HG03520 (cell line): ENCODE measurements at regions not wholly inside any gene's neighbourhood (a gene's known extent, or its start where the extent isn't known, plus 50 kb on each side); places are given as distances from the start of the nearest gene placed in this dataset.
"Not testable (repeated sequence)": the region's sequence is repeated elsewhere in the genome, so short reads cannot be mapped to it uniquely, and the experiment has no call there.

ENCODE experiments used
- ATAC-seq: cut with Tn5 transposase; IDR thresholded peaks from one replicate; pipeline ENCODE4 v1.9.1; 2021; ENCODE audit warnings: mild to moderate bottlenecking, moderate library complexity; ENCODE audit not compliant: unreplicated experiment

- ATAC-seq = no peak
Observed at GRCh38 chr6:16832043-16832567, 70.8 kb upstream of the ATXN1 start.

DNA sequence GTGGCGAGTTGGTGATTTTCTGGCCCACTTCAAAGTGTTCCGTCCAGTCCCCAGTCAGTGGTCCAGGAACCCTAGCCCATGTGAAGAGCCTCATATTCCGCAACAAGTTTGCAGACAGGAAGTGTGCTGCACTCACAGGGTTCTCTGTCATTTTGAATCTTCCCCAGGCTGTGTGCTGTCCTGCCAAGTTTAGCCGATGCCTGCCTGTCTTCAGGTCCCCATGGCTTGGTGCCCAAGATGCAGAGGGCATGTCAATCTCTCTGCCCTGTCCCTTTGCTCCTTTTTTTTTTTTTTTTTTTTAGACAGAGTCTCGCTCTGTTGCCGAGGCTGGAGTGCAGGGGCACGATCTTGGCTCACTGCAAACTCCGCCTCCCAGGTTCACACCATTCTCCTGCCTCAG, 69.9 kb upstream of the ATXN1 start:
- ATAC-seq = no peak

- ATAC-seq = no peak
Observed at GRCh38 chr6:16828058-16828457, 66.8 kb upstream of the ATXN1 start.

DNA sequence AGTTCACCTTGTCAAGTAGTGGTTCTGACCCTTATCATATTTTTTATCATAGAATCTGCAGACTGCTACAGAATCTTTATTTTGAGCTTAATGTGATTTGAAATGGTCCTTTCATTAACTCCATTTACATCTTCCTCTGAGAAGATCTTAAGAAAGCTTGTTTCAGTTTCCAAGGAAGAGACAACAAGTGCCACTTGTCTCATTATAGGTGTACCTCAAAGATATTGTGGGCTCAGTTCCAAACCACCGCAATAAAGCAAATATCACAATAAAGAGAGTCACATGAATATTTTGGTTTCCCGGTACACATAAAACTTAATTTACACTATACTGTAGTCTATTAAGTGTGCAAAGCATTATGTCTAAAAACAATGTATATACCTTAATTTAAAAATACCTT, 66.4 kb upstream of the ATXN1 start:
- ATAC-seq = no peak

DNA sequence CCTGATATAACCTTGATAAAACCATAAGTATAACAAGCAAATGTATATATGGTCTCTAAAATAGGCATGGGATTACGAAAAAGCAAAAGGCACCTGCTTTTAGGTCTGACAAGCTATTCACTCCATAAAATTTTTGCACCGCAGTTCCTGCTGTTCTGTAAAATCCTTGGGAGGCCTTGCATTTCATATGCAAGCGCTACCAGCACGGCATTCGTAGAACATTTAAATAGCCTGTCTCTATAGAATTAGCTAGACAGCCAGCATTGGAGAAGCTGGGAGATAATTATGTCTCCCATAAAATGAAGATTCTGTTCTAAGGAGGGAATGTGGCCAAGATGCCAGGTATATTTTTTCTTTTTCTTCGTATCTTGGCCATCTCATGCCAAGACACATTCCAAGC, 64.5 kb upstream of the ATXN1 start:
- no peak for ATAC-seq

- no peak for ATAC-seq
Observed at GRCh38 chr6:16824845-16825685, 63.8 kb upstream of the ATXN1 start.

DNA sequence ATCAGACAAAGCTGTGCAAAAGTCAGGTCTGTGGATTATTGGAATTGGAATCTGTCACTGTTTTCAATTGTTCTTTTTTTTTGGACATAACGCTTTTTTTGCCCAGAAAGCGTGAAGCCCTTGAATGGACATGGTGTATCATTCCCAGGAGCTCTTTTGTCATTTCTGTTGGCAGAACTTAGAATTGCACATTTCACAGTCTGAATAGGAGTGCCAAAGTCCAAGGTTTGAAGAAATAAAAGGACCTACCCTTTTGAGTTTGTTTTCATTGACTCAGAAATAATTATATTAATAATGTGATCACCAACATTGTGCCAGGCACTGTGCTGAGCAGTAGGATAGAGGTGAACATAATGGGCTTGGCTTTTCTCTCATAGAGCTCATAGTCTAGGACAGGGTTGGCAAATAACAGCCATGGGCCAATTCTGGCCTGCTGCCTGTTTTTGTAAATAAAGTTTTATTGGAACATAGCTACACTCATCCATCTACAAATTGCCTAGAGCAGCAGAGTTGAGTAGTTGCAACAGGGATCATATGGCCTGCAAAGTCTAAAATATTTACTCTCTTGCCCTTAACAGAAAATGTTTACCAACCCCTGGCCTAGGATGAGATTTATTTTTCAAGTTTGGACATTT, 62.6 kb upstream of the ATXN1 start:
- no peak for ATAC-seq

GRCh38 chr6:16822975-16823717, 61.9 kb upstream of the ATXN1 start:
- no peak for ATAC-seq

GRCh38 chr6:16822529-16822928, 61.3 kb upstream of the ATXN1 start:
- no peak for ATAC-seq

DNA sequence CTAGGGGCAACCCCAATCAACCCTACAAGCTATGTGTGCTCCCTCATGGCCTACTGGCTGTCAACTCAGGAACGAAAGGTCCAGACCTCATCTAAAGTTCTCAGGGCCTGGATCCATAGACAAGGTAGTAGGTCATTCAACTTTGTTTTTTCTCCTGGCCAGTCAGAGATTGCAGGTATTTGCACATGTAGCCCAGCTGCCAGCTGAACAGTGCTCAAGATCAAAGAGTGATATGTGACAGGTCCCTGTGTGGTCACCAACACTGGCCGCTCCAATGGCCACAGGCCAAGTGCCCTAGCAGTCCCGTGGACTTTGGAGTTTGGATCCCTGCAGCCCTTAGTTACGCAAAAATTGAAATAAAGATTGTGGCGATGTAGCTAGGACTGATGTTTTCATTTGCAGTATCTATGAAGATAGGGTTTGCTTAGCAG, 60.6 kb upstream of the ATXN1 start:
- no peak for ATAC-seq

GRCh38 chr6:16820262-16820661, 59.0 kb upstream of the ATXN1 start:
- ATAC-seq = not testable (repeated sequence)

- ATAC-seq = no peak
Observed at GRCh38 chr6:16819752-16820151, 58.5 kb upstream of the ATXN1 start.

- no peak for ATAC-seq
Observed at GRCh38 chr6:16818992-16819626, 57.8 kb upstream of the ATXN1 start.

- ATAC-seq = no peak
Observed at GRCh38 chr6:16817594-16817993, 56.3 kb upstream of the ATXN1 start.

DNA sequence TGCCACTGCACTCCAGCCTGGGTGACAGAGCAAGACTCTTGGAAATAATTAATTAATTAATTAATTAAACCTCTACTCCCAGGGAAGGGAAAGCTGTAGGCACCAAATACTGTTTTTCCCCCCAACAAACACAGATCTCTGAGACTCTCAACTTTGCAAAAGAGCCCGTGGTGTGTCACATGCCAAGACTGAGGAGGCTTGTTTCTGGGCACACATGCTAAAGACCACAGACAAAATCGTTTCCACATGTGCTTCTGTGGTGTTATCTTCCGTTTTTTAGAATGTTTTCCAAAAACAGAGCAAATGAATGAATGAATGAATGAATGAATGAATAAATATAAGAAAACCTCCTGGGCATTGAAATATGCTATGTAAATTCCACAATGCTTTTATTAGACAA, 55.6 kb upstream of the ATXN1 start:
- ATAC-seq = no peak

- ATAC-seq = no peak
Observed at GRCh38 chr6:16812993-16813392, 51.7 kb upstream of the ATXN1 start.

- ATAC-seq = no peak
Observed at GRCh38 chr6:16811277-16811979, 50.2 kb upstream of the ATXN1 start.
